ENCODE measurements at regions not wholly inside any gene's neighbourhood (a gene's known extent, or its start where the extent isn't known, plus 50 kb on each side); places are given as distances from the start of the nearest gene placed in this dataset.

GRCh38 chr9:74282526-74283253, 214.4 kb upstream of the RORB start:
- Mint-ChIP-seq H3K27ac (no peak overlapping the region), H3K4me3 (no peak overlapping the region), H3K27me3 (ENCODE audit: low read depth in 2 of 2) (no peaks in the 10 kb centered on the region), H3K9me3 (peaks cover 3 to 6% of the 10 kb centered on the region in 2 donors), H3K36me3 (no peaks in the 10 kb centered on the region), H3K4me1 (peaks cover 6 to 12% of the 10 kb centered on the region in 2 donors)
- WGBS (ENCODE audit: insufficient coverage), result 0% methylated on average over 1 of the region's 1 CpG
- H3K4me1 ChIP-seq (ENCODE audit: control insufficient read depth, insufficient read depth, low read length), result peaks cover under 1% of the 10 kb centered on the region
- ATAC-seq (no peak), DNase-seq (no peak)
- H3K4me3 ChIP-seq (ENCODE audit: low read length), result no peak overlapping the region
- no peaks in the 10 kb centered on the region for H3K9me3 ChIP-seq (ENCODE audit: control insufficient read depth, insufficient read depth, low read length)
- no peak for TF ChIP-seq CTCF (IDR thresholded peaks at IDR 0.05)
- H3K27me3 ChIP-seq (ENCODE audit: control insufficient read depth, insufficient read depth, low read length), result no peaks in the 10 kb centered on the region
- no peaks in the 10 kb centered on the region for H3K36me3 ChIP-seq (ENCODE audit: control insufficient read depth, insufficient read depth, low read length)
- intact Hi-C loops (cut with micrococcal nuclease), result no loop called here
- no peak overlapping the region for H3K27ac ChIP-seq (ENCODE audit: low read length)

- ATAC-seq, result no peak
- H3K27me3 ChIP-seq (ENCODE audit: control insufficient read depth, insufficient read depth, low read length), result no peaks in the 10 kb centered on the region
- H3K27ac Mint-ChIP-seq, result no peak overlapping the region
- intact Hi-C loops (cut with micrococcal nuclease), result no loop called here
- H3K27ac ChIP-seq (ENCODE audit: low read length), result no peak overlapping the region
- WGBS (ENCODE audit: insufficient coverage), result 81% methylated on average over 11 of the region's 11 CpGs
- no peaks in the 10 kb centered on the region for H3K36me3 ChIP-seq (ENCODE audit: control insufficient read depth, insufficient read depth, low read length)
- no peaks in the 10 kb centered on the region for H3K36me3 Mint-ChIP-seq
- no peaks in the 10 kb centered on the region for H3K27me3 Mint-ChIP-seq (ENCODE audit: low read depth in 2 of 2)
- H3K4me3 Mint-ChIP-seq, result no peak overlapping the region
- no peaks in the 10 kb centered on the region for H3K4me1 ChIP-seq (ENCODE audit: control insufficient read depth, insufficient read depth, low read length)
- no peaks in the 10 kb centered on the region for H3K9me3 ChIP-seq (ENCODE audit: control insufficient read depth, insufficient read depth, low read length)
- no peak for DNase-seq
- no peak overlapping the region for H3K4me3 ChIP-seq (ENCODE audit: low read length)
- H3K4me1 Mint-ChIP-seq, result peaks cover 6% of the 10 kb centered on the region in 2 donors
- TF ChIP-seq CTCF (IDR thresholded peaks at IDR 0.05), result no peak
- peaks cover 3 to 4% of the 10 kb centered on the region in 2 donors for H3K9me3 Mint-ChIP-seq
These were observed 212.3 kb upstream of the RORB start for GRCh38 chr9:74284581-74285450.

GRCh38 chr9:74293479-74293878, 203.7 kb upstream of the RORB start:
- Histone ChIP-seq H3K4me1 (ENCODE audit: control insufficient read depth, insufficient read depth, low read length) (no peaks in the 10 kb centered on the region), H3K27me3 (ENCODE audit: control insufficient read depth, insufficient read depth, low read length) (no peaks in the 10 kb centered on the region), H3K9me3 (ENCODE audit: control insufficient read depth, insufficient read depth, low read length) (no peaks in the 10 kb centered on the region), H3K4me3 (ENCODE audit: low read length) (no peak overlapping the region), H3K27ac (ENCODE audit: low read length) (no peak overlapping the region), H3K36me3 (ENCODE audit: control insufficient read depth, insufficient read depth, low read length) (no peaks in the 10 kb centered on the region)
- no peak for TF ChIP-seq CTCF (IDR thresholded peaks at IDR 0.05)
- intact Hi-C loops (cut with micrococcal nuclease), result no loop called here
- ATAC-seq, result no peak
- DNase-seq, result no peak
- no peaks in the 10 kb centered on the region for H3K9me3 Mint-ChIP-seq
- 90% methylated on average over 1 of the region's 2 CpGs for WGBS (ENCODE audit: insufficient coverage)
- no peaks in the 10 kb centered on the region for H3K4me1 Mint-ChIP-seq
- H3K27me3 Mint-ChIP-seq (ENCODE audit: low read depth in 2 of 2), result no peaks in the 10 kb centered on the region
- H3K27ac Mint-ChIP-seq, result no peak overlapping the region
- no peaks in the 10 kb centered on the region for H3K36me3 Mint-ChIP-seq
- H3K4me3 Mint-ChIP-seq, result no peak overlapping the region

Measured in natural killer cell (primary cell).